ENCODE measurements at regions not wholly inside any gene's neighbourhood (a gene's known extent, or its start where the extent isn't known, plus 50 kb on each side); places are given as distances from the start of the nearest gene placed in this dataset.

DNA sequence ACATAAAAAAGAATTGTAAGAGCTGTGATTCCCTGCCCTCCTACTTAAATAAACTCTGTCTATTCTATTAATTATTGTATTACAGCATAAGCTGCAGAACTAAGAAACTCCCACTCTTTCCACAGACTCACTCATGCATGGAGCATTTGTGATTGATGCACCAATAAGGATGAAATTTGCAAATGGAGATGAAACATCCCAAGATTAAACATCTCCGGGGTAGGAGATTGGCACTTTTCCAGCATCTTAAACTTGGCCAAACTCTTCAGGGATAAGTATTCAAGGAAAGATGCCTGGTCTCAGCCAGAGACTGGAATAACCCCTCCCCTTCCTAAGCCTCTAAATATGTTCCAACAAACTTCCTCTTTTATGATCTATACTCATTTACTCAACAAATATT lies 472.0 kb downstream of the ACTL7B start:
- TF ChIP-seq, protein P1, sequence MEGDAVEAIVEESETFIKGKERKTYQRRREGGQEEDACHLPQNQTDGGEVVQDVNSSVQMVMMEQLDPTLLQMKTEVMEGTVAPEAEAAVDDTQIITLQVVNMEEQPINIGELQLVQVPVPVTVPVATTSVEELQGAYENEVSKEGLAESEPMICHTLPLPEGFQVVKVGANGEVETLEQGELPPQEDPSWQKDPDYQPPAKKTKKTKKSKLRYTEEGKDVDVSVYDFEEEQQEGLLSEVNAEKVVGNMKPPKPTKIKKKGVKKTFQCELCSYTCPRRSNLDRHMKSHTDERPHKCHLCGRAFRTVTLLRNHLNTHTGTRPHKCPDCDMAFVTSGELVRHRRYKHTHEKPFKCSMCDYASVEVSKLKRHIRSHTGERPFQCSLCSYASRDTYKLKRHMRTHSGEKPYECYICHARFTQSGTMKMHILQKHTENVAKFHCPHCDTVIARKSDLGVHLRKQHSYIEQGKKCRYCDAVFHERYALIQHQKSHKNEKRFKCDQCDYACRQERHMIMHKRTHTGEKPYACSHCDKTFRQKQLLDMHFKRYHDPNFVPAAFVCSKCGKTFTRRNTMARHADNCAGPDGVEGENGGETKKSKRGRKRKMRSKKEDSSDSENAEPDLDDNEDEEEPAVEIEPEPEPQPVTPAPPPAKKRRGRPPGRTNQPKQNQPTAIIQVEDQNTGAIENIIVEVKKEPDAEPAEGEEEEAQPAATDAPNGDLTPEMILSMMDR (IDR thresholded peaks at IDR 0.05; ENCODE audit: low read depth, low read length, poor library complexity, severe bottlenecking) = no peak
- TF ChIP-seq EZH2phosphoT487 (IDR thresholded peaks at IDR 0.05; ENCODE audit: borderline replicate concordance, low read length) = no peak
